HCT116 (cell line): ENCODE measurements at regions not wholly inside any gene's neighbourhood (a gene's known extent, or its start where the extent isn't known, plus 50 kb on each side); places are given as distances from the start of the nearest gene placed in this dataset.

ENCODE experiments used
- ATAC-seq: fragments of 200-7000 bp; cut with Tn5 transposase; 2 replicates; pipeline ENCODE4 v1.9.1; 2020; ENCODE audit warnings: mild to moderate bottlenecking, moderate library complexity
- BruUV-seq: library from RNA; stranded (reverse); fragments of 400-500 nt; replicated peaks from 2 replicates; lab custom pipeline; 2021; lab: Mats Ljungman, UMichigan
- CTCF ChIA-PET: fragments of 300-600 bp; sonication (Branson Sonifier 250); formaldehyde crosslinking; loops from one replicate; lab custom pipeline; 2021; ENCODE audit warnings: antibody characterized with exemption; lab: Charles Lee
- POLR2A ChIA-PET: fragments of 300-600, 350-600 bp; sonication (Branson Sonifier 250); formaldehyde crosslinking; loops from one replicate; lab custom pipeline; 2021; ENCODE audit warnings: antibody characterized with exemption; lab: Charles Lee
- RAD21 ChIA-PET, 2 experiments: fragments of 300-600 bp; sonication (Branson Sonifier 250); formaldehyde crosslinking; loops; one replicate each; lab custom pipeline; 2023; ENCODE audit warnings: low total read pairs in 2 of 2; ENCODE audit not compliant: uncharacterized antibody in 2 of 2, unreplicated experiment in 2 of 2, low non-redundant PET in 1 of 2; lab: Charles Lee
- DNase-seq: peaks from one replicate; pipeline ENCODE4 v3.0.0-alpha.2; 2010; ENCODE audit warnings: low read depth, low spot score
- H2AFZ ChIP-seq: fragments of 200-600 bp; shearing (Covaris generic), sonication (generic); 2 replicates; pipeline ENCODE4 v1.6.1; 2017; ENCODE audit warnings: low read depth, mixed run types, mixed read lengths, antibody characterized with exemption, low read length; ENCODE audit not compliant: poor library complexity, severe bottlenecking
- H3K27ac ChIP-seq: 2 replicates; pipeline ENCODE4 v1.5.1; 2012; ENCODE audit warnings: low read depth, low read length
- H3K27me3 ChIP-seq: fragments of 200-600 bp; sonication (generic); 2 replicates; pipeline ENCODE4 v1.6.1; 2016; ENCODE audit warnings: mixed run types, low read length, mixed read lengths; ENCODE audit not compliant: insufficient read depth
- H3K36me3 ChIP-seq, 2 experiments: fragments of 200-500 bp in 1 of 2; fragments of 200-600 bp in 1 of 2; sonication (Bioruptor generic) in 1 of 2; sonication (generic) in 1 of 2; 2 replicates each; pipeline versions ENCODE4 v1.5.1 to v1.6.1; 2014 to 2016; ENCODE audit warnings: low read length in 2 of 2, inconsistent platforms in 1 of 2, mixed read lengths in 1 of 2, mixed run types in 1 of 2; ENCODE audit not compliant: insufficient read depth in 2 of 2, control insufficient read depth in 1 of 2
- H3K4me1 ChIP-seq, 2 experiments: fragments of 200-600 bp in 1 of 2; sonication (generic) in 1 of 2; 2 replicates each; pipeline versions ENCODE4 v1.5.1 to v1.6.1; 2012 to 2017; ENCODE audit warnings: low read length in 2 of 2, inconsistent platforms in 1 of 2, mild to moderate bottlenecking in 1 of 2, mixed read lengths in 1 of 2, mixed run types in 1 of 2, moderate library complexity in 1 of 2; ENCODE audit not compliant: insufficient read depth in 2 of 2, control insufficient read depth in 1 of 2
- H3K4me2 ChIP-seq: fragments of 200-600 bp; sonication (generic); 2 replicates; pipeline ENCODE4 v1.6.1; 2017; ENCODE audit warnings: mixed run types, low read length, mixed read lengths
- H3K4me3 ChIP-seq, 2 experiments: fragments of 200-600 bp in 1 of 2; sonication (generic) in 1 of 2; replicated peaks in 1 of 2; 2 replicates each; pipeline ENCODE4 v1.5.1; 2011 to 2016; ENCODE audit warnings: low read length in 2 of 2, control low read depth in 1 of 2, low read depth in 1 of 2, mild to moderate bottlenecking in 1 of 2, mixed read lengths in 1 of 2, mixed run types in 1 of 2
- H3K79me2 ChIP-seq: fragments of 200-600 bp; sonication (generic); 2 replicates; pipeline ENCODE4 v1.6.1; 2017; ENCODE audit warnings: mild to moderate bottlenecking, mixed run types, low read length, moderate library complexity, mixed read lengths; ENCODE audit not compliant: insufficient read depth
- H3K9ac ChIP-seq: fragments of 200-600 bp; sonication (generic); 2 replicates; pipeline ENCODE4 v1.6.1; 2016; ENCODE audit warnings: low read length, mixed read lengths
- H3K9me2 ChIP-seq: fragments of 200-600 bp; sonication (generic), shearing (Covaris generic); 2 replicates; pipeline ENCODE4 v1.6.1; 2017; ENCODE audit warnings: mixed run types, mild to moderate bottlenecking, moderate library complexity; ENCODE audit not compliant: insufficient read depth
- H3K9me3 ChIP-seq, 2 experiments: fragments of 200-500 bp in 1 of 2; fragments of 200-600 bp in 1 of 2; sonication (Bioruptor generic) in 1 of 2; sonication (generic) in 1 of 2; 2 replicates each; pipeline ENCODE4 v1.6.1; 2014 to 2017; ENCODE audit warnings: low read length in 2 of 2, mixed read lengths in 2 of 2, inconsistent platforms in 1 of 2, low read depth in 1 of 2, mild to moderate bottlenecking in 1 of 2, mixed run types in 1 of 2, moderate library complexity in 1 of 2; ENCODE audit not compliant: control insufficient read depth in 1 of 2, insufficient read depth in 1 of 2
- H4K20me1 ChIP-seq: fragments of 200-600 bp; sonication (generic), shearing (Covaris generic); 2 replicates; pipeline ENCODE4 v1.6.1; 2017; ENCODE audit warnings: mixed run types, mild to moderate bottlenecking, moderate library complexity; ENCODE audit not compliant: insufficient read depth
- CBX3 ChIP-seq: IDR thresholded peaks from 2 replicates; pipeline ENCODE4 v1.6.1; 2012; ENCODE audit warnings: low read depth
- CEBPB ChIP-seq: IDR thresholded peaks from 2 replicates; pipeline ENCODE4 v1.6.1; 2012; ENCODE audit warnings: low read depth
- EGR1 ChIP-seq: IDR thresholded peaks from 2 replicates; pipeline ENCODE4 v1.6.1; 2012; ENCODE audit warnings: low read depth
- ELF1 ChIP-seq: IDR thresholded peaks from 2 replicates; pipeline ENCODE4 v1.6.1; 2012; ENCODE audit warnings: low read depth, borderline replicate concordance
- EZH2 ChIP-seq: fragments of 200-600 bp; sonication (generic); IDR thresholded peaks from 2 replicates; pipeline ENCODE4 v1.6.1; 2017; ENCODE audit warnings: antibody characterized with exemption, mixed run types
- EZH2phosphoT487 ChIP-seq: fragments of 200-600 bp; IDR thresholded peaks from 2 replicates; pipeline ENCODE4 v1.6.1; 2018; ENCODE audit warnings: antibody characterized with exemption, borderline replicate concordance
- JUND ChIP-seq: IDR thresholded peaks from 2 replicates; pipeline ENCODE4 v1.6.1; 2012
- POLR2AphosphoS5 ChIP-seq: IDR thresholded peaks from 2 replicates; pipeline ENCODE4 v1.6.1; 2011; ENCODE audit warnings: mild to moderate bottlenecking, low read depth, low read length, moderate library complexity
- RAD21 ChIP-seq: IDR thresholded peaks from 2 replicates; pipeline ENCODE4 v1.6.1; 2012; ENCODE audit warnings: low read depth, mild to moderate bottlenecking
- SP1 ChIP-seq: IDR thresholded peaks from 2 replicates; pipeline ENCODE4 v1.6.1; 2012; ENCODE audit warnings: low read depth
- SRF ChIP-seq: IDR thresholded peaks from 2 replicates; pipeline ENCODE4 v1.6.1; 2012; ENCODE audit warnings: low read depth
- TCF7L2 ChIP-seq: IDR thresholded peaks from 2 replicates; pipeline ENCODE4 v1.7.0; 2011; ENCODE audit warnings: borderline replicate concordance, inconsistent platforms; ENCODE audit not compliant: insufficient read depth, insufficient read length; ENCODE audit errors: extremely low read depth
- YY1 ChIP-seq: IDR thresholded peaks from 2 replicates; pipeline ENCODE4 v1.6.1; 2011; ENCODE audit warnings: low read length, low read depth, moderate library complexity, mild to moderate bottlenecking; ENCODE audit not compliant: insufficient replicate concordance; ENCODE audit errors: extremely low read depth
- ZBTB33 ChIP-seq: IDR thresholded peaks from 2 replicates; pipeline ENCODE4 v1.6.1; 2011; ENCODE audit warnings: mild to moderate bottlenecking, low read length, moderate library complexity; ENCODE audit not compliant: insufficient replicate concordance; ENCODE audit errors: extremely low read depth
- ZFX ChIP-seq: fragments of 450-650 bp; IDR thresholded peaks from 2 replicates; pipeline ENCODE4 v1.6.1; 2017
- ZNF274 ChIP-seq: fragments of 200-500 bp; sonication (Bioruptor generic); IDR thresholded peaks from 2 replicates; pipeline ENCODE4 v1.6.1; 2014; ENCODE audit warnings: mild to moderate bottlenecking, low read depth, low read length, inconsistent platforms
- intact Hi-C: fragments of 100-400 bp; cut with micrococcal nuclease; formaldehyde crosslinking; loops from 2 replicates; pipeline ENCODE4 v1.10.0; 2022

- no peaks in the 10 kb centered on the region for H3K9me3 ChIP-seq
- no peak for TF ChIP-seq ZFX
- TF ChIP-seq RAD21 = no peak
- no peak for TF ChIP-seq POLR2AphosphoS5
- no peak for TF ChIP-seq CBX3
- TF ChIP-seq ZNF274 = no peak
- TF ChIP-seq SRF = no peak
- TF ChIP-seq EZH2 = no peak
- no peak for TF ChIP-seq ELF1
- no peak for TF ChIP-seq YY1
- TF ChIP-seq ZBTB33 = no peak
- no peak for TF ChIP-seq EZH2phosphoT487
- no peak for TF ChIP-seq CEBPB
- no peak for TF ChIP-seq SP1
- TF ChIP-seq JUND = no peak
- TF ChIP-seq TCF7L2 = no peak
- no peak for TF ChIP-seq EGR1
- TF ChIP-seq, all 23 proteins: peak for 0
- no peaks in the 10 kb centered on the region for H3K27me3 ChIP-seq
- 0 out of 2 replicates have a peak, but pooled peaks cover 4% of the 10 kb centered on the region for H4K20me1 ChIP-seq
- DNase-seq (no peak), ATAC-seq (no peak)
- RAD21 ChIA-PET = no interaction called here
- POLR2A ChIA-PET = no interaction called here
- H3K36me3 ChIP-seq = no peaks in the 10 kb centered on the region
- H3K27ac ChIP-seq = no peak overlapping the region
- H3K9ac ChIP-seq = no peak overlapping the region
- no peaks in the 10 kb centered on the region for H3K79me2 ChIP-seq
- no peak overlapping the region for H3K4me3 ChIP-seq
- no peak overlapping the region for H3K4me2 ChIP-seq
- H2AFZ ChIP-seq = no peak overlapping the region
- intact Hi-C loops = no loop called here
- H3K9me2 ChIP-seq = no peaks in the 10 kb centered on the region
- CTCF ChIA-PET = no interaction called here
- H3K4me1 ChIP-seq = no peaks in the 10 kb centered on the region
- no TSS peak for BruUV-seq
These were observed 730.1 kb downstream of the IGSF11 start for GRCh38 chr3:118304557-118304956.
